Ovary (tissue), 7 donors: ENCODE measurements at regions not wholly inside any gene's neighbourhood (a gene's known extent, or its start where the extent isn't known, plus 50 kb on each side); places are given as distances from the start of the nearest gene placed in this dataset.
"Not testable (repeated sequence)": the region's sequence is repeated elsewhere in the genome, so short reads cannot be mapped to it uniquely, and the experiment has no call there.

Source experiments
- DNase-seq, 5 donors: peaks; one replicate each; pipeline ENCODE4 v3.0.0-alpha.2; 2019 to 2020
- H3K27ac ChIP-seq, 2 donors: fragments of 200-600 bp; one replicate each; pipeline versions ENCODE4 v1.5.1 to v1.8.0; 2019 to 2022
- H3K27me3 ChIP-seq: fragments of 200-600 bp; one replicate; pipeline ENCODE4 v1.8.0; 2022
- H3K36me3 ChIP-seq: fragments of 200-600 bp; sonication (generic); one replicate; pipeline ENCODE4 v1.5.1; 2019
- H3K4me1 ChIP-seq: one replicate; pipeline ENCODE4 v1.8.1; 2013; ENCODE audit warnings: mild to moderate bottlenecking, moderate library complexity; ENCODE audit not compliant: insufficient read depth
- H3K4me3 ChIP-seq: fragments of 200-600 bp; sonication (generic); one replicate; pipeline ENCODE4 v1.5.1; 2017
- H3K9me3 ChIP-seq, 2 donors: fragments of 200-600 bp in 1 of 2; sonication (generic) in 1 of 2; one replicate each; pipeline versions ENCODE4 v1.5.1 to v1.8.1; 2013 to 2019; ENCODE audit warnings: mild to moderate bottlenecking in 1 of 2, moderate library complexity in 1 of 2
- EP300 ChIP-seq: sonication (generic); formaldehyde crosslinking; IDR thresholded peaks from one replicate; pipeline ENCODE4 v1.6.1; 2017; ENCODE audit warnings: antibody characterized with exemption
- POLR2A ChIP-seq: fragments of 450-650 bp; IDR thresholded peaks from one replicate; pipeline ENCODE4 v1.6.1; 2017; ENCODE audit warnings: antibody characterized with exemption, mild to moderate bottlenecking, moderate library complexity
- WGBS, 3 donors: extraction: QIAGEN DNeasy Blood & Tissue Kit in 1 of 3; methylation state at CpG; one replicate each; pipeline versions ENCODE4 v1.1.5 to v1.1.7; 2013 to 2017; 5-methylcytosine and 5-hydroxymethylcytosine counted together
- intact Hi-C, 4 donors: fragments of 100-400 bp; cut with DNase I; formaldehyde crosslinking; loops; one replicate each; pipeline versions ENCODE4 v1.11.0 to v1.15.1; 2022 to 2023
- TF ChIP-seq, protein P1 (sequence below), 3 donors: fragments of 450-650 bp in 2 of 3; fragments of 200-600 bp in 1 of 3; IDR thresholded peaks; one replicate each; pipeline versions ENCODE4 v1.5.1 to v1.8.0; 2016 to 2022; ENCODE audit warnings: antibody characterized with exemption in 3 of 3, mild to moderate bottlenecking in 1 of 3
- donor health status: DM: no; HTN: no; CAD: no; lungs with moderate emphysema.
- donor health status: DM: no; HTN: no; CAD: no.
- donor health status: Bipolar disorder and iron deficiency.
- donor health status: DM: no; HTN: no; CAD: no.
- donor health status: DM: yes; HTN: yes; CAD: no.

DNA sequence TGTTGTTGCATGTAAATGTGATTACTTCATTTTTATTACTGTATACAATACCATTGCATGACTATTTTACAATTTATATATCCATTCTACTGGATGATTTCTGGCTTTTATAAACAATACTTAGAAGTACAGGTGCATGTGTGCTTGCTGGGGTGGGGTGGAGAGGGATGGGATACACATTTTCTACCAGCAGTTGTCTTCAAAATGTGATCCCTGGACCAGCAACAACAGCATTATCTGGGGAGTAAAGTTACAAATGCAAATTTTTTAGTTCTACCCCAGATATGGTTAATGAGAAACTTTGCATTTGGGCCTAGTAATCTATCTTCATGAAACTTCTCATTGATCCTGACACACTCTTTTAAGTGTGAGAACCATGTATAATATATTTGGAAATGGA is 905.4 kb upstream of the ATXN7L3B start:
- Histone ChIP-seq H3K9me3 (no peaks in the 10 kb centered on the region), H3K36me3 (no peaks in the 10 kb centered on the region), H3K4me3 (no peak overlapping the region), H3K27me3 (no peaks in the 10 kb centered on the region), H3K27ac (no peak overlapping the region), H3K4me1 (no peaks in the 10 kb centered on the region)
- no peak for TF ChIP-seq EP300
- TF ChIP-seq, protein P1, sequence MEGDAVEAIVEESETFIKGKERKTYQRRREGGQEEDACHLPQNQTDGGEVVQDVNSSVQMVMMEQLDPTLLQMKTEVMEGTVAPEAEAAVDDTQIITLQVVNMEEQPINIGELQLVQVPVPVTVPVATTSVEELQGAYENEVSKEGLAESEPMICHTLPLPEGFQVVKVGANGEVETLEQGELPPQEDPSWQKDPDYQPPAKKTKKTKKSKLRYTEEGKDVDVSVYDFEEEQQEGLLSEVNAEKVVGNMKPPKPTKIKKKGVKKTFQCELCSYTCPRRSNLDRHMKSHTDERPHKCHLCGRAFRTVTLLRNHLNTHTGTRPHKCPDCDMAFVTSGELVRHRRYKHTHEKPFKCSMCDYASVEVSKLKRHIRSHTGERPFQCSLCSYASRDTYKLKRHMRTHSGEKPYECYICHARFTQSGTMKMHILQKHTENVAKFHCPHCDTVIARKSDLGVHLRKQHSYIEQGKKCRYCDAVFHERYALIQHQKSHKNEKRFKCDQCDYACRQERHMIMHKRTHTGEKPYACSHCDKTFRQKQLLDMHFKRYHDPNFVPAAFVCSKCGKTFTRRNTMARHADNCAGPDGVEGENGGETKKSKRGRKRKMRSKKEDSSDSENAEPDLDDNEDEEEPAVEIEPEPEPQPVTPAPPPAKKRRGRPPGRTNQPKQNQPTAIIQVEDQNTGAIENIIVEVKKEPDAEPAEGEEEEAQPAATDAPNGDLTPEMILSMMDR (IDR thresholded peaks at IDR 0.05): no peak
- no peak for TF ChIP-seq POLR2A
- no peak for DNase-seq
- intact Hi-C loops: loop anchor here in 1 of 4 donors (10.0 kb wide), 1 partner anchor 243 kb away; no protein-coding TSS in a partner anchor

GRCh38 chr12:73632661-73633060 is 905.0 kb upstream of the ATXN7L3B start:
- no peaks in the 10 kb centered on the region for H3K4me1 ChIP-seq
- no peak for DNase-seq
- H3K9me3 ChIP-seq: no peaks in the 10 kb centered on the region
- TF ChIP-seq POLR2A (no peak), EP300 (no peak)
- TF ChIP-seq, protein P1 (IDR thresholded peaks at IDR 0.05): no peak
- no peak overlapping the region for H3K27ac ChIP-seq
- H3K27me3 ChIP-seq: no peaks in the 10 kb centered on the region
- WGBS, 3 donors: 57 to 76% (median 69%) methylated on average over 4 of the region's 4 CpGs
- H3K36me3 ChIP-seq: no peaks in the 10 kb centered on the region
- intact Hi-C loops: loop anchor here in 1 of 4 donors (10.0 kb wide), 1 partner anchor 242 kb away; no protein-coding TSS in a partner anchor
- no peak overlapping the region for H3K4me3 ChIP-seq

GRCh38 chr12:73639397-73639796 is 898.2 kb upstream of the ATXN7L3B start:
- 91 to 95% (median 92%) methylated on average over 5 of the region's 5 CpGs for WGBS, 3 donors

GRCh38 chr12:73656375-73656774 is 881.3 kb upstream of the ATXN7L3B start:
- TF ChIP-seq POLR2A (no peak), EP300 (no peak)
- TF ChIP-seq, protein P1 (IDR thresholded peaks at IDR 0.05): no peak
- WGBS, 3 donors: 60 to 81% (median 76%) methylated on average over 5 of the region's 5 CpGs
- no peak for DNase-seq
- H3K27ac ChIP-seq: no peak overlapping the region
- H3K4me3 ChIP-seq: no peak overlapping the region
- no peaks in the 10 kb centered on the region for H3K36me3 ChIP-seq
- H3K4me1 ChIP-seq: no peaks in the 10 kb centered on the region
- no peaks in the 10 kb centered on the region for H3K27me3 ChIP-seq
- intact Hi-C loops: no loop called here
- no peaks in the 10 kb centered on the region for H3K9me3 ChIP-seq

More at GRCh38 chr12:73639397-73639796, 898.2 kb upstream of the ATXN7L3B start:
- H3K36me3 ChIP-seq, H3K4me3 ChIP-seq, H3K4me1 ChIP-seq, H3K9me3 ChIP-seq, DNase-seq, H3K27me3 ChIP-seq, H3K27ac ChIP-seq: not testable (repeated sequence)
- intact Hi-C loops: loop anchor here in 1 of 4 donors (10.0 kb wide), 1 partner anchor 235 kb away; no protein-coding TSS in a partner anchor

DNA sequence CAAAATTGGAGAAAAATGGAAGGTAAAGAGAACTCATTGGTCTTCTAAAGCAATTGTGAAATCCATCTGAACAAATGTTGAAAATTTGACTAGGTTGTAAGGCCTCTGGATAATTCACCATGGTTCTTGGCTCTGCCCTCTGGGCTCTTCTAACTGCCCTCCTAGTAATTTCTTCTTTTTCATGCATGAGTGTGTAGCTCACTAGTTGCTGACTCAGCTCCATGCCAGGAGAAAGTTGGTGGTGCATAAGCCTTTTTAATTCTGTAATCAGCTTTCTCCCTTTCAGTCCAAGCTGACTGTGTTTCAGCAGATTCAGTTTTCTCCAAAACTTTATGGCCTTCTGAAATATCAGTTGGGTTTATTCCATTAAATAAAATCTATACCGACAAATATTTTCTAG is 877.8 kb upstream of the ATXN7L3B start:
- Histone ChIP-seq H3K4me1 (no peaks in the 10 kb centered on the region), H3K27me3 (no peaks in the 10 kb centered on the region), H3K9me3 (no peaks in the 10 kb centered on the region), H3K27ac (no peak overlapping the region), H3K4me3 (no peak overlapping the region), H3K36me3 (no peaks in the 10 kb centered on the region)
- no peak for TF ChIP-seq EP300
- no peak for TF ChIP-seq POLR2A
- TF ChIP-seq, protein P1 (IDR thresholded peaks at IDR 0.05): no peak
- 86 to 96% (median 87%) methylated on average over 1 of the region's 1 CpG for WGBS, 3 donors
- intact Hi-C loops: no loop called here
- DNase-seq: no peak
